GM12864 (cell line): ENCODE measurements at regions not wholly inside any gene's neighbourhood (a gene's known extent, or its start where the extent isn't known, plus 50 kb on each side); places are given as distances from the start of the nearest gene placed in this dataset.
A peak's percentile ranks its signal among the peaks of the same experiment; 100 is the strongest.

ENCODE experiments used
- DNase-seq: peaks from one replicate; pipeline ENCODE4 v3.0.0-alpha.2; 2011; ENCODE audit warnings: low read depth
- H3K4me3 ChIP-seq: 2 replicates; pipeline ENCODE4 v1.5.1; 2011; ENCODE audit warnings: mild to moderate bottlenecking, low read depth, low read length, control low read depth
- CTCF ChIP-seq: IDR thresholded peaks from 2 replicates; pipeline ENCODE4 v1.5.1; 2011; ENCODE audit warnings: low read depth, mild to moderate bottlenecking, moderate library complexity, low read length, control low read depth, inconsistent platforms; ENCODE audit errors: missing control alignments

GRCh38 chr2:155379494-155379893, 681.0 kb downstream of the KCNJ3 start:
- H3K4me3 ChIP-seq, result no peak overlapping the region
- no peak for DNase-seq
- TF ChIP-seq CTCF, result no peak

- no peak for DNase-seq
- TF ChIP-seq CTCF, result no peak
These were observed 679.5 kb downstream of the KCNJ3 start for GRCh38 chr2:155377931-155378444.

GRCh38 chr2:155377266-155377680, 678.8 kb downstream of the KCNJ3 start:
- no peak overlapping the region for H3K4me3 ChIP-seq
- peak; percentile 3 for TF ChIP-seq CTCF
- DNase-seq, result no peak

More at GRCh38 chr2:155377931-155378444, 679.5 kb downstream of the KCNJ3 start:
- H3K4me3 ChIP-seq, result no peak overlapping the region

GRCh38 chr2:155372969-155373368, 674.5 kb downstream of the KCNJ3 start:
- TF ChIP-seq CTCF, result peak; percentile 10
- no peak overlapping the region for H3K4me3 ChIP-seq
- no peak for DNase-seq

- TF ChIP-seq CTCF, result peak; percentile 19
- no peak overlapping the region for H3K4me3 ChIP-seq
- no peak for DNase-seq
These were observed 670.4 kb downstream of the KCNJ3 start for GRCh38 chr2:155368934-155369333.

- no peak for TF ChIP-seq CTCF
- H3K4me3 ChIP-seq, result no peak overlapping the region
- no peak for DNase-seq
These were observed 666.3 kb downstream of the KCNJ3 start for GRCh38 chr2:155364766-155365165.

- H3K4me3 ChIP-seq, result no peak overlapping the region
- no peak for TF ChIP-seq CTCF
- DNase-seq, result no peak
These were observed 664.9 kb downstream of the KCNJ3 start for GRCh38 chr2:155363349-155363888.
